HG02870 (cell line): ENCODE measurements at regions not wholly inside any gene's neighbourhood (a gene's known extent, or its start where the extent isn't known, plus 50 kb on each side); places are given as distances from the start of the nearest gene placed in this dataset.

Experiments used
- ATAC-seq: cut with Tn5 transposase; IDR thresholded peaks from one replicate; pipeline ENCODE4 v1.9.1; 2021; ENCODE audit warnings: mild to moderate bottlenecking, moderate library complexity; ENCODE audit not compliant: unreplicated experiment

- ATAC-seq = no peak
Measured at GRCh38 chr16:86965331-86965730, 351.9 kb downstream of the C16orf95 start.

GRCh38 chr16:86965840-86966550 lies 351.2 kb downstream of the C16orf95 start:
- ATAC-seq = no peak

GRCh38 chr16:86966777-86967176 lies 350.4 kb downstream of the C16orf95 start:
- ATAC-seq = no peak

GRCh38 chr16:86968866-86969265 lies 348.3 kb downstream of the C16orf95 start:
- ATAC-seq = no peak

GRCh38 chr16:86969716-86970115 lies 347.5 kb downstream of the C16orf95 start:
- ATAC-seq = no peak

- no peak for ATAC-seq
Measured at GRCh38 chr16:86970279-86970678, 346.9 kb downstream of the C16orf95 start.

- ATAC-seq = no peak
Measured at GRCh38 chr16:86970726-86971125, 346.5 kb downstream of the C16orf95 start.

- ATAC-seq = no peak
Measured at GRCh38 chr16:86971251-86971650, 345.9 kb downstream of the C16orf95 start.

GRCh38 chr16:86974120-86974519 lies 343.1 kb downstream of the C16orf95 start:
- ATAC-seq = no peak

- ATAC-seq = no peak
Measured at GRCh38 chr16:86975445-86975844, 341.7 kb downstream of the C16orf95 start.

GRCh38 chr16:86977076-86977676 lies 340.0 kb downstream of the C16orf95 start:
- no peak for ATAC-seq

GRCh38 chr16:86978445-86979030 lies 338.7 kb downstream of the C16orf95 start:
- ATAC-seq = no peak

GRCh38 chr16:86979061-86979460 lies 338.1 kb downstream of the C16orf95 start:
- ATAC-seq = no peak

GRCh38 chr16:86979984-86980553 lies 337.1 kb downstream of the C16orf95 start:
- ATAC-seq = no peak

GRCh38 chr16:86980644-86981043 lies 336.5 kb downstream of the C16orf95 start:
- no peak for ATAC-seq

GRCh38 chr16:86982347-86982596 lies 334.9 kb downstream of the C16orf95 start:
- ATAC-seq = no peak

- no peak for ATAC-seq
Measured at GRCh38 chr16:86982912-86983311, 334.3 kb downstream of the C16orf95 start.

GRCh38 chr16:86983621-86984020 lies 333.6 kb downstream of the C16orf95 start:
- no peak for ATAC-seq

GRCh38 chr16:86984343-86984742 lies 332.8 kb downstream of the C16orf95 start:
- no peak for ATAC-seq

GRCh38 chr16:86984991-86985647 lies 332.1 kb downstream of the C16orf95 start:
- ATAC-seq = no peak

- ATAC-seq = no peak
Measured at GRCh38 chr16:86985648-86986015, 331.6 kb downstream of the C16orf95 start.

- ATAC-seq = no peak
Measured at GRCh38 chr16:86986136-86986535, 331.1 kb downstream of the C16orf95 start.
